Muscle layer of duodenum (tissue), 2 donors: ENCODE measurements at regions not wholly inside any gene's neighbourhood (a gene's known extent, or its start where the extent isn't known, plus 50 kb on each side); places are given as distances from the start of the nearest gene placed in this dataset.

Experiments
- H3K27ac ChIP-seq: one replicate; pipeline ENCODE4 v1.7.0; 2013; ENCODE audit warnings: mild to moderate bottlenecking, low read length
- H3K27me3 ChIP-seq: one replicate; pipeline ENCODE4 v1.7.0; 2013; ENCODE audit warnings: low read depth, mild to moderate bottlenecking, control low read depth, low read length
- H3K36me3 ChIP-seq, 2 donors: one replicate each; pipeline ENCODE4 v1.7.0; 2013; ENCODE audit warnings: low read length in 2 of 2, control low read depth in 1 of 2, mild to moderate bottlenecking in 1 of 2; ENCODE audit not compliant: insufficient read depth in 2 of 2, control insufficient read depth in 1 of 2
- H3K4me1 ChIP-seq, 2 donors: one replicate each; pipeline ENCODE4 v1.7.0; 2013; ENCODE audit warnings: low read length in 2 of 2, mild to moderate bottlenecking in 2 of 2, control low read depth in 1 of 2, moderate library complexity in 1 of 2; ENCODE audit not compliant: insufficient read depth in 2 of 2, control insufficient read depth in 1 of 2
- H3K4me3 ChIP-seq, 2 donors: one replicate each; pipeline ENCODE4 v1.7.0; 2013; ENCODE audit warnings: low read length in 2 of 2, low read depth in 1 of 2, mild to moderate bottlenecking in 1 of 2
- H3K9me3 ChIP-seq, 2 donors: one replicate each; pipeline ENCODE4 v1.7.0; 2013; ENCODE audit warnings: low read length in 2 of 2, control low read depth in 1 of 2, mild to moderate bottlenecking in 1 of 2; ENCODE audit not compliant: control insufficient read depth in 1 of 2
- donor health status: healthy.

DNA sequence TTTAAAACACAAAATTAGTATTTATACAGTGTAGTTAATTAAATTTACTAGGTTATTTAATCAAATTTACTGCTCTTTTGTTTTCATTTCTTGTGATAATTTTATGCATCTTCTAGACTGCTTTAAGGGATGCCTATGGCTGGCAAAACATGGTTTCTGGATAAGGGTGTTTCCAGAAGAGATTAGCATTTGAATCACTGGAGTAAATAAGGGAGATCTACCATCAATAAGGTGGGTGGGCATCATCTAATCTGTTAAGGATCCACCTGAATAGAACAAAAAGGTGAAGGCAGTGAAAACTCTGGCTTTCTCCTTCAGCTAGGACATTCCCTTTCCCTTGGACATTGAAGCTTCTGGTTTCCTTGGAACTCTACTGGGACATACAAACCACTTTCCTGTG, 146.2 kb upstream of the LAMA2 start:
- no peaks in the 10 kb centered on the region for H3K4me1 ChIP-seq
- H3K36me3 ChIP-seq: no peaks in the 10 kb centered on the region
- H3K9me3 ChIP-seq: no peaks in the 10 kb centered on the region
- H3K27me3 ChIP-seq: no peaks in the 10 kb centered on the region
- no peak overlapping the region for H3K4me3 ChIP-seq
- H3K27ac ChIP-seq: no peak overlapping the region

DNA sequence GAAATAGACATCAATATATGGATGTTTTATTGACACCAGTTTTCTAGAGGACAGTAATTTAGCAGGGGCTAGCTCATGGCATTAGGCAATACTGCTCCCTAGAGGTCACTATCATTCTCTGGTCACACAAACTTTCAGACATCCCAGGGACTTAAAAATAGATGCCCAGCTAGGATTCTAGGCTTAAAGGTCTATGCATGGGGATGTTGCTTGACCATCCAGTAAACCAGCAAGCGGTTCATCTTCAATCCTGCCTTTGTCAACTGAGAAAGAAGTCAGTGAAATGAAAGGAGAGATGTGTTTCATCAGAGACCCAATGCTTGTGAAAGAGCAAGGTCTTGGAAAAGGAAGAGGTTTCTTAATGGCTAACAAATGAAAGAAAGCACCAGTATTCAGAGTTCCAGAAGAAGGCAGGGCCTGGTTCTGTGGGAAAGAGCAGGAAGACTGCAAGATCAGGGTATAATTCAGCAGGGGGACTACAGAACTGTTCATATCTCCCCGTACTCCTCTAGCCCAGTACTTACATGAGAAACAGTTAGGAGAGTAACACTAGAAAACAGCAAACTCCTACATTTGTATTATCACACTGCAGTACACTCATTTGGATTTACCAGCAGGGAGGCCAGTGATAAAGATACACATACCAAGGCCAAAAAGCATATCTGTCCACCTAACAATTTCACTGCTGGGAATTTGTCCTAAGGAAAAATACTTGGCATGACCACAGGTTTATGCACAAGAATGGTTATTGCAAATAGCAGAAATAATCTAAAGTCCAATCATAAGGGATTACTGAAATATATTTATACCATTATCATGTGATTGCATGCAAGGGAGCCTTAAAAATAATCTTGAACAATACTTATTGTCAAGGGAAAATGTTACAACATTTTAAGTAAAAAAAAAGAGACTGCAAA, 151.4 kb upstream of the LAMA2 start:
- no peak overlapping the region for H3K27ac ChIP-seq
- H3K4me1 ChIP-seq: no peaks in the 10 kb centered on the region
- no peaks in the 10 kb centered on the region for H3K9me3 ChIP-seq
- no peaks in the 10 kb centered on the region for H3K27me3 ChIP-seq
- H3K36me3 ChIP-seq: no peaks in the 10 kb centered on the region
- H3K4me3 ChIP-seq: no peak overlapping the region

- no peaks in the 10 kb centered on the region for H3K9me3 ChIP-seq
- H3K36me3 ChIP-seq: no peaks in the 10 kb centered on the region
- H3K27me3 ChIP-seq: no peaks in the 10 kb centered on the region
- no peak overlapping the region for H3K4me3 ChIP-seq
- H3K4me1 ChIP-seq: no peaks in the 10 kb centered on the region
- no peak overlapping the region for H3K27ac ChIP-seq
Observed at GRCh38 chr6:128727500-128727899, 155.4 kb upstream of the LAMA2 start.

DNA sequence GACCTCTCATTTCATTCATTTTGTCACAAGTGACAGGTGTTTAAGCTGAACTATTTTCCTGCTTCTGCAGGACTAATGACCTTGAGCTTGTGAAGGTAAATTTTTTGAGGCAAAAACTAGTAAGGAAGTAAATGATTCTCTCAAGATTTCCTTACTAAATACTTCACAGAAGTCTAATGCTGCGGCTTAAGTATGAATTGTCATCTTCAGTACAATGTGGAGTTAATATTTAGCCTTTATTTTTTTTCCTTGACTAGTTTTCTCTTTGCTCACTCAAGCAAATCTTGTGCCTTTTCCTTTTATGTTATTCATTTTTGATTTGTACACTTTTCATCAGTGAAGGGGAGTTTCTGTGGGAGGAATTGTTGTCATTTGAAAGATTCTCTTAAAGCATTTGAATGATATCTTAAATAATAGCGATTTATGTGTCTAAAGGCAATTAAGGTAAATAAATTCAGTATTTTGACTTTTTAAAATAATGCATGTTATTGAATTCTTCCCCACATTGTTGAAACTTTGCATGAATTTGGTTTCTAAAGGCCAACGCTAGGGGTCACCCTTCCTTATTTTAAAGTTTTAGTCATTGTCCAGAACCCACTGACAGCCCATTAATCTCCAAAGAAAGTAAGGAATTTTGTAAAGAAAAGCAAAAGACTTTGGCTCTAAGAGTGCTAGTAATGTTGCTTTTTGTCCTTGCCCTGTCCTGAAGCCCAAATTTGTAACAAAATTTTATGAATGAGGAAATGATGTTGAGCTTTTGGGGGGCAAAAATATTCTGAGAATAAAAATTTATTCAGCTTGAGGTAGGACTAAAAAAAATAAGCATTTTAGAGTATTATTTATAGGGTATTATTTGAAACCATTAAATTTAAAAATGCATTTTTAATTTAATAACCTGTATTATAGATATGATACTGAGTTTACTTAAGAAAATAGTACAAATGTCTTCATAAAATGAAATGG, 157.4 kb upstream of the LAMA2 start:
- no peaks in the 10 kb centered on the region for H3K27me3 ChIP-seq
- no peaks in the 10 kb centered on the region for H3K9me3 ChIP-seq
- no peak overlapping the region for H3K4me3 ChIP-seq
- H3K27ac ChIP-seq: no peak overlapping the region
- no peaks in the 10 kb centered on the region for H3K4me1 ChIP-seq
- no peaks in the 10 kb centered on the region for H3K36me3 ChIP-seq

DNA sequence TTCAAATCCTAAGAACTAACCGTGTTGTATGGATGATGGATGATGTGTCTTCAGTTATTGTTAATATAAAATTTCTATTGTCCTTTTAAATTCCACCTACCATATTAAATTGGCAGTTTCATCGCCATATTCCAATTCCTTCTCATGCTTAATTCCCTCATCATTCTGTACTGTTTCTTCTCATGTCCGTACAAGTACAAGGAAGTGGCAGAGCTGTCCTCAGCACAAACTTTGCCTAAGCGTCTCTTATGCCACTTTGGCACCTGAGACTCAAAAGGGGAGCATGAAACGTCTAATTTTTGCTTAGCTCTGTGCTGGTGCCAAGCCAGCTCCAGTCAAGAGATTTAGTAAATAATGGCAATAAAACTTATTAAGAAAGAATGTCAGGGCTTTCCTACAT, 158.2 kb upstream of the LAMA2 start:
- H3K9me3 ChIP-seq: no peaks in the 10 kb centered on the region
- no peak overlapping the region for H3K27ac ChIP-seq
- H3K27me3 ChIP-seq: no peaks in the 10 kb centered on the region
- no peak overlapping the region for H3K4me3 ChIP-seq
- no peaks in the 10 kb centered on the region for H3K36me3 ChIP-seq
- H3K4me1 ChIP-seq: no peaks in the 10 kb centered on the region

- H3K36me3 ChIP-seq: no peaks in the 10 kb centered on the region
Observed at GRCh38 chr6:128723667-128724066, 159.3 kb upstream of the LAMA2 start.

DNA sequence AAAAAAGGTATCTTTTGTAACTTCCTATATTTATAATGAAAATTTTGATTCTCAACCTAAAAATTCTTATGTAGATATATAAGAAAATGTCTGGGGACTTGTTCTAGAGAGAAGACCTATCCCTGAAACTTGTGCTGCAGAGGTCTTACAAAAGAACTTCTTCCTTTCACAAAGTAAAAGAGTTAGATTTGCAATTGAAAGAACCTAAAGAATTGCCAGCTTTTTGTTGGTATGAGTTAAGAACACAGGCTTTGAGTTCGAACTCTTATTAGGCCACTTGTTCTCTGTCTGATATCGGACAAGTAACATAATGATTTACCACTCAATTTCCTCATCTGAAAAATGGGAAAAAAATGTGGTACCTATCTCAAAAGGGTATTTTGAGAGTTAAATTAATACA, 162.0 kb upstream of the LAMA2 start:
- Histone ChIP-seq H3K4me1 (no peaks in the 10 kb centered on the region), H3K27ac (no peak overlapping the region), H3K9me3 (no peaks in the 10 kb centered on the region), H3K36me3 (no peaks in the 10 kb centered on the region), H3K4me3 (no peak overlapping the region), H3K27me3 (no peaks in the 10 kb centered on the region)

More at GRCh38 chr6:128723667-128724066, 159.3 kb upstream of the LAMA2 start:
- H3K27me3 ChIP-seq: no peaks in the 10 kb centered on the region
- no peaks in the 10 kb centered on the region for H3K9me3 ChIP-seq
- H3K4me1 ChIP-seq: no peaks in the 10 kb centered on the region
- H3K4me3 ChIP-seq: no peak overlapping the region
- no peak overlapping the region for H3K27ac ChIP-seq

DNA sequence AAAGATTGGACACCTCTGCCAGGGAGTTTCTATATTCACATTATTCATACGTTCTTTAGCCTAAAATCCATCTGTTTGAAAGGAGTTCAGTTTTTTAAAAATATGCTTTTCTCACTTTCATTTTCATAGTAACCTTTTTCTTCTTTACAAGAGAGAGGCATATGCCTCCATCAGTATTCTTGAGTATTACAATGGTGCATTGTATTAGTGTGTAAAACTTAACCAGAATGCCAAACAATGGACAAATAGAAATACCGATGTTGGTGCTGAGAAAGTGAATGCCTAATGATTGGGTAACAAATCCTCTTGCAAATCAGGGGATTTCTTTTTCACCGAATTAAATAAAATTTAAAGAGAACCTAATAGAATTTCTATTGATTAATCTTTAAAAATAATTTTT, 163.2 kb upstream of the LAMA2 start:
- Histone ChIP-seq H3K27me3 (no peaks in the 10 kb centered on the region), H3K36me3 (no peaks in the 10 kb centered on the region), H3K4me1 (no peaks in the 10 kb centered on the region), H3K9me3 (no peaks in the 10 kb centered on the region), H3K4me3 (no peak overlapping the region), H3K27ac (no peak overlapping the region)

DNA sequence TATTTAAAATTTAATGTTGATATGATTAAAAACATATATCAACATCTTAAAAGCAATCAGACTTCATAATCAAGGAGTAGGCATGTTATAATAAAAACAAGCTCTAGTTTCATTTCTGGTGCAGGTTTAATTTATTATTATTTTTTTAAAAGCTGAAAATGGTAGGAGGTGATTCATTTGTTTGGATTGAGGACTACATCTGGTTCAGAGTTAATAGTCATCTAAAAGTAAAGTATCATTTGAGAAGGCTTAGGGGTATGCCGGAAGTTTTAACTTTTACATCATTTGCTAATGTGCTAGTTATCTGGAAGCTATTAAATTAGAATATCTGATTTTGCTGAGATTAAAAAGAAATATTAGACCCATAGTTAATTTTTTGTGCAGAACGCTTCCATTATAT, 169.5 kb upstream of the LAMA2 start:
- no peak overlapping the region for H3K27ac ChIP-seq
- no peaks in the 10 kb centered on the region for H3K27me3 ChIP-seq
- H3K4me3 ChIP-seq: no peak overlapping the region
- no peaks in the 10 kb centered on the region for H3K4me1 ChIP-seq
- no peaks in the 10 kb centered on the region for H3K36me3 ChIP-seq
- H3K9me3 ChIP-seq: no peaks in the 10 kb centered on the region

DNA sequence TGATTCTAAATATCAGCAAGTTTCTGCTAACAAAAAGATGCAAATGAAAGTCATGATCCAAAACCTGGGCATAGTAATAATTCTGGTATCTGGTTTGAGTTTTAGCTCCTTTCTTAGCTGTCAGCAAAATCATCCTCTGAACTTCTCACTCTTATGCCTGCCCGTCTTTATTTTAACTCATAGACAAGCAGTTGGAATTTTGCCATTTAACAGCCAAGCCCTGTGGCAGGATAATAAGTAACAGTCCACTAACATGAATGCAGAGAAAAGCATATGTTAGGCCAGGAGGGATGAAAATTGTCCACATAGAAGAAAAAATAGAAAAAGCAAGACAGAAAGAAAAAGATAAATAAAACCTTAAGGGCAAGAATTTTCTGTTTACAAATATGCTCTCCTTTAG, 170.0 kb upstream of the LAMA2 start:
- no peak overlapping the region for H3K27ac ChIP-seq
- H3K27me3 ChIP-seq: no peaks in the 10 kb centered on the region
- no peaks in the 10 kb centered on the region for H3K9me3 ChIP-seq
- no peaks in the 10 kb centered on the region for H3K4me1 ChIP-seq
- no peaks in the 10 kb centered on the region for H3K36me3 ChIP-seq
- H3K4me3 ChIP-seq: no peak overlapping the region

DNA sequence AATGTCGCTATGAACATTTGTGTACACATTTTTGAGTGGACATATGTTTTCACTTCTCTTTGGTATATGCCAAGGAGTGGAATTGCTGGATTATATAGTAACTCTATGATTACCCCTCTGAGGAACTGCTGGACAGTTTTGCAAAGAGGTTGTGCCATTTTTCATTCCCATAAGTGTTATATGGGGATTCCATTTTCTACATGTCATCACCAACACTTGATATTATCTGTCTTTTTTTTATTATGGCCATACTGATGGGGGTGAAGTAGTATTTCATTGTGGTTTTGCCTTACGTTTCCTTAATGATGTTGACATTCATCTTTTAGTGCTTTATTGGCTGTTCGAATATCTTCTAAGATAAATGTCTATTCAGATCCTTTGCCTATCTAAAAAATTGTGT, 171.8 kb upstream of the LAMA2 start:
- Histone ChIP-seq H3K27me3 (no peaks in the 10 kb centered on the region), H3K9me3 (no peaks in the 10 kb centered on the region), H3K4me1 (no peaks in the 10 kb centered on the region), H3K27ac (no peak overlapping the region), H3K4me3 (no peak overlapping the region), H3K36me3 (no peaks in the 10 kb centered on the region)
